ENCODE measurements at regions not wholly inside any gene's neighbourhood (a gene's known extent, or its start where the extent isn't known, plus 50 kb on each side); places are given as distances from the start of the nearest gene placed in this dataset.

- no peaks in the 10 kb centered on the region for H3K36me3 ChIP-seq (replicated peaks; ENCODE audit: insufficient read depth, low read depth)
- no peak overlapping the region for H3K27ac ChIP-seq
- no peaks in the 10 kb centered on the region for H3K79me2 ChIP-seq
- 76% methylated on average over 4 of the region's 4 CpGs for WGBS (ENCODE audit: low lambda C conversion rate, missing lambda C conversion rate)
- H2AFZ ChIP-seq = no peak overlapping the region
- H3K9me2 ChIP-seq (replicated peaks; ENCODE audit: insufficient read depth) = no peaks in the 10 kb centered on the region
- H3K27me3 ChIP-seq = no peaks in the 10 kb centered on the region
- no peaks in the 10 kb centered on the region for H3K4me1 ChIP-seq (ENCODE audit: insufficient read depth)
- H3K4me2 ChIP-seq = no peak overlapping the region
- no peaks in the 10 kb centered on the region for H3K9me3 ChIP-seq (ENCODE audit: low read depth)
- no peaks in the 10 kb centered on the region for H4K20me1 ChIP-seq (ENCODE audit: insufficient read depth, poor library complexity, severe bottlenecking)
- no peak for TF ChIP-seq EZH2phosphoT487 (IDR thresholded peaks at IDR 0.05; ENCODE audit: low read depth, severe bottlenecking, unreplicated experiment)
- no peak for TF ChIP-seq EZH2 (IDR thresholded peaks at IDR 0.05; ENCODE audit: borderline replicate concordance)
- no peak for TF ChIP-seq CTCF (IDR thresholded peaks at IDR 0.05; ENCODE audit: poor library complexity)
- H3K4me3 ChIP-seq = no peak overlapping the region
- no peak for DNase-seq (ENCODE audit: low spot score)
These were observed 93.7 kb upstream of the UBE3A start for GRCh38 chr15:25532269-25533140.

- TF ChIP-seq CTCF (IDR thresholded peaks at IDR 0.05; ENCODE audit: poor library complexity) = no peak
- no peak for TF ChIP-seq EZH2 (IDR thresholded peaks at IDR 0.05; ENCODE audit: borderline replicate concordance)
- no peak for TF ChIP-seq EZH2phosphoT487 (IDR thresholded peaks at IDR 0.05; ENCODE audit: low read depth, severe bottlenecking, unreplicated experiment)
- Histone ChIP-seq H3K27me3 (no peaks in the 10 kb centered on the region), H3K27ac (no peak overlapping the region), H3K79me2 (no peaks in the 10 kb centered on the region), H3K9me3 (ENCODE audit: low read depth) (no peaks in the 10 kb centered on the region), H3K36me3 (replicated peaks; ENCODE audit: insufficient read depth, low read depth) (no peaks in the 10 kb centered on the region), H3K9me2 (replicated peaks; ENCODE audit: insufficient read depth) (no peaks in the 10 kb centered on the region), H3K4me2 (no peak overlapping the region), H3K4me1 (ENCODE audit: insufficient read depth) (no peaks in the 10 kb centered on the region), H3K4me3 (no peak overlapping the region), H4K20me1 (ENCODE audit: insufficient read depth, poor library complexity, severe bottlenecking) (no peaks in the 10 kb centered on the region), H2AFZ (no peak overlapping the region)
- DNase-seq (ENCODE audit: low spot score) = no peak
- 97% methylated on average over 3 of the region's 3 CpGs for WGBS (ENCODE audit: low lambda C conversion rate, missing lambda C conversion rate)
These were observed 91.0 kb upstream of the UBE3A start for GRCh38 chr15:25529774-25530173.

- H3K9me2 ChIP-seq (replicated peaks; ENCODE audit: insufficient read depth) = no peaks in the 10 kb centered on the region
- TF ChIP-seq EZH2phosphoT487 (IDR thresholded peaks at IDR 0.05; ENCODE audit: low read depth, severe bottlenecking, unreplicated experiment) (no peak), EZH2 (IDR thresholded peaks at IDR 0.05; ENCODE audit: borderline replicate concordance) (no peak), CTCF (IDR thresholded peaks at IDR 0.05; ENCODE audit: poor library complexity) (no peak)
- no peak overlapping the region for H3K4me3 ChIP-seq
- no peaks in the 10 kb centered on the region for H3K27me3 ChIP-seq
- no peak overlapping the region for H3K27ac ChIP-seq
- no peaks in the 10 kb centered on the region for H3K79me2 ChIP-seq
- H2AFZ ChIP-seq = no peak overlapping the region
- no peaks in the 10 kb centered on the region for H4K20me1 ChIP-seq (ENCODE audit: insufficient read depth, poor library complexity, severe bottlenecking)
- H3K4me1 ChIP-seq (ENCODE audit: insufficient read depth) = no peaks in the 10 kb centered on the region
- no peaks in the 10 kb centered on the region for H3K36me3 ChIP-seq (replicated peaks; ENCODE audit: insufficient read depth, low read depth)
- H3K9me3 ChIP-seq (ENCODE audit: low read depth) = no peaks in the 10 kb centered on the region
- DNase-seq (ENCODE audit: low spot score) = no peak
- 77% methylated on average over 3 of the region's 3 CpGs for WGBS (ENCODE audit: low lambda C conversion rate, missing lambda C conversion rate)
- H3K4me2 ChIP-seq = no peak overlapping the region
These were observed 88.3 kb upstream of the UBE3A start for GRCh38 chr15:25527118-25527517.

Measured in hepatocyte (in vitro differentiated cells).